RCC 7860 (cell line): ENCODE measurements at regions not wholly inside any gene's neighbourhood (a gene's known extent, or its start where the extent isn't known, plus 50 kb on each side); places are given as distances from the start of the nearest gene placed in this dataset.
"Not testable (repeated sequence)": the region's sequence is repeated elsewhere in the genome, so short reads cannot be mapped to it uniquely, and the experiment has no call there.

Source experiments
- DNase-seq: peaks from one replicate; pipeline ENCODE4 v3.0.0-alpha.2; 2015; ENCODE audit warnings: low spot score
- FAIRE-seq: peaks from 2 replicates; lab custom pipeline; 2012; peaks lifted over from hg19 to GRCh38; lab: Jason Lieb, UNC

- FAIRE-seq (no peak), DNase-seq (no peak)
These were observed 282.3 kb downstream of the HGF start for GRCh38 chr7:81487516-81487915.

- DNase-seq: peak; percentile 19
- FAIRE-seq: no peak
These were observed 285.6 kb downstream of the HGF start for GRCh38 chr7:81484261-81484660.

- FAIRE-seq (peak; percentile 93), DNase-seq (peak; percentile 56)
These were observed 287.2 kb downstream of the HGF start for GRCh38 chr7:81482600-81483186.

- DNase-seq (no peak), FAIRE-seq (no peak)
These were observed 291.2 kb downstream of the HGF start for GRCh38 chr7:81478664-81479063.

- FAIRE-seq, DNase-seq: not testable (repeated sequence)
These were observed 291.6 kb downstream of the HGF start for GRCh38 chr7:81478201-81478600.

GRCh38 chr7:81473236-81473635 is 296.6 kb downstream of the HGF start:
- FAIRE-seq: no peak
- no peak for DNase-seq

GRCh38 chr7:81470724-81471379 is 299.0 kb downstream of the HGF start:
- no peak for FAIRE-seq
- DNase-seq: no peak

- peak; percentile 70 for FAIRE-seq
These were observed 299.8 kb downstream of the HGF start for GRCh38 chr7:81469869-81470723.

GRCh38 chr7:81469153-81469868 is 300.5 kb downstream of the HGF start:
- FAIRE-seq: no peak
- no peak for DNase-seq

More at GRCh38 chr7:81469869-81470723, 299.8 kb downstream of the HGF start:
- DNase-seq: peak; percentile 67

GRCh38 chr7:81468526-81468925 is 301.3 kb downstream of the HGF start:
- no peak for DNase-seq
- no peak for FAIRE-seq

GRCh38 chr7:81467964-81468363 is 301.9 kb downstream of the HGF start:
- DNase-seq (no peak), FAIRE-seq (no peak)

- no peak for FAIRE-seq
- DNase-seq: no peak
These were observed 307.2 kb downstream of the HGF start for GRCh38 chr7:81462672-81463071.

GRCh38 chr7:81460250-81461045 is 309.4 kb downstream of the HGF start:
- no peak for DNase-seq
- FAIRE-seq: no peak

- DNase-seq (no peak), FAIRE-seq (no peak)
These were observed 310.4 kb downstream of the HGF start for GRCh38 chr7:81459485-81459884.

- peak; percentile 70 for DNase-seq
- FAIRE-seq: peak; percentile 88
These were observed 311.9 kb downstream of the HGF start for GRCh38 chr7:81457852-81458522.

GRCh38 chr7:81453770-81454169 is 316.1 kb downstream of the HGF start:
- FAIRE-seq, DNase-seq: not testable (repeated sequence)

GRCh38 chr7:81449105-81449504 is 320.7 kb downstream of the HGF start:
- FAIRE-seq (no peak), DNase-seq (no peak)

- DNase-seq: peak; percentile 71
- peak; percentile 83 for FAIRE-seq
These were observed 322.4 kb downstream of the HGF start for GRCh38 chr7:81447351-81447952.

- FAIRE-seq: no peak
- DNase-seq: no peak
These were observed 323.6 kb downstream of the HGF start for GRCh38 chr7:81446212-81446611.
